VCaP (cell line): ENCODE measurements at regions not wholly inside any gene's neighbourhood (a gene's known extent, or its start where the extent isn't known, plus 50 kb on each side); places are given as distances from the start of the nearest gene placed in this dataset.
A peak's percentile ranks its signal among the peaks of the same experiment; 100 is the strongest.

Source experiments
- H3K27ac ChIP-seq: fragments of 450-650 bp; 2 replicates; pipeline ENCODE4 v1.5.1; 2017
- TF ChIP-seq, protein P1 (sequence below): fragments of 450-650 bp; conservative IDR thresholded peaks from 2 replicates; pipeline ENCODE4 v1.5.1; 2017; ENCODE audit warnings: mild to moderate bottlenecking, moderate library complexity

DNA sequence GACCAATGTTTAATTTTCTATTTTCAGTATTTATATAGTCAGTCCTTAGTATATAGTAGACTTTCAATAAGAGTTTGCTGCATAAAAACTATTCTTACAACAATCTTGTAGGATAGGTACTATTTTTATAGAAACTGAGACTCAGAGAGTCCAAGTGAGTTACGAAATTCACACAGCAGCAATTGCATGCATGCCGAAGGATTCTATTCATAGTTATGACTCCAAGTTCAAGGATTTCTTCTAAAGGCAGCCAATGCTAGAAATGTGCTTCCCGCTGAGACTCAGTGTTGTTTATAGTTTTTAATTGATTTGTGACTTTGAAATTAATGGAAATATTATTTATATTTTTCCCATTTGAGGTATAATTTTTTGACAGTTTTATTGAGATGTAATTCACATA is 62.7 kb upstream of the CSNK1A1L start:
- TF ChIP-seq, protein P1, sequence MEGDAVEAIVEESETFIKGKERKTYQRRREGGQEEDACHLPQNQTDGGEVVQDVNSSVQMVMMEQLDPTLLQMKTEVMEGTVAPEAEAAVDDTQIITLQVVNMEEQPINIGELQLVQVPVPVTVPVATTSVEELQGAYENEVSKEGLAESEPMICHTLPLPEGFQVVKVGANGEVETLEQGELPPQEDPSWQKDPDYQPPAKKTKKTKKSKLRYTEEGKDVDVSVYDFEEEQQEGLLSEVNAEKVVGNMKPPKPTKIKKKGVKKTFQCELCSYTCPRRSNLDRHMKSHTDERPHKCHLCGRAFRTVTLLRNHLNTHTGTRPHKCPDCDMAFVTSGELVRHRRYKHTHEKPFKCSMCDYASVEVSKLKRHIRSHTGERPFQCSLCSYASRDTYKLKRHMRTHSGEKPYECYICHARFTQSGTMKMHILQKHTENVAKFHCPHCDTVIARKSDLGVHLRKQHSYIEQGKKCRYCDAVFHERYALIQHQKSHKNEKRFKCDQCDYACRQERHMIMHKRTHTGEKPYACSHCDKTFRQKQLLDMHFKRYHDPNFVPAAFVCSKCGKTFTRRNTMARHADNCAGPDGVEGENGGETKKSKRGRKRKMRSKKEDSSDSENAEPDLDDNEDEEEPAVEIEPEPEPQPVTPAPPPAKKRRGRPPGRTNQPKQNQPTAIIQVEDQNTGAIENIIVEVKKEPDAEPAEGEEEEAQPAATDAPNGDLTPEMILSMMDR = no peak
- H3K27ac ChIP-seq = no peak overlapping the region

DNA sequence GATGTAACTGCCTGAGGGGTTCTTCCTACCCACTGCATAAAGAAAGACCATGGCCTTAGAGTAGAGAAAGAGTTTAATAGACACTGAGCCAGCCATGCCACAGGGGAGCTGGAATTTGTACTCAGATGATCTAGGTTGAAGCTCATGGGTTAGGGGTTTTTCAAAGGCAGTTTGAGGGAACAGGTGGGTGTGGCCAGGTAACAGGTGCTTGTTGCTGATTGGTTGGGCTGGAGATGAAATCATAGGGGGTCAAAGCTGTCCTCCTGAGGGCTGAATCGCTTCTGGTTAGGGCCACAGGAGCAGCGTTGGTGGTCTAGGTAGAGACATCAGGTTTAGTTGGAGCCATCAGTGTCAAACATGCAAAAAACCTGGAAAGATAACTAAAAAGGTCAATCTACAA is 59.2 kb upstream of the CSNK1A1L start:
- TF ChIP-seq, protein P1 = no peak
- no peak overlapping the region for H3K27ac ChIP-seq

DNA sequence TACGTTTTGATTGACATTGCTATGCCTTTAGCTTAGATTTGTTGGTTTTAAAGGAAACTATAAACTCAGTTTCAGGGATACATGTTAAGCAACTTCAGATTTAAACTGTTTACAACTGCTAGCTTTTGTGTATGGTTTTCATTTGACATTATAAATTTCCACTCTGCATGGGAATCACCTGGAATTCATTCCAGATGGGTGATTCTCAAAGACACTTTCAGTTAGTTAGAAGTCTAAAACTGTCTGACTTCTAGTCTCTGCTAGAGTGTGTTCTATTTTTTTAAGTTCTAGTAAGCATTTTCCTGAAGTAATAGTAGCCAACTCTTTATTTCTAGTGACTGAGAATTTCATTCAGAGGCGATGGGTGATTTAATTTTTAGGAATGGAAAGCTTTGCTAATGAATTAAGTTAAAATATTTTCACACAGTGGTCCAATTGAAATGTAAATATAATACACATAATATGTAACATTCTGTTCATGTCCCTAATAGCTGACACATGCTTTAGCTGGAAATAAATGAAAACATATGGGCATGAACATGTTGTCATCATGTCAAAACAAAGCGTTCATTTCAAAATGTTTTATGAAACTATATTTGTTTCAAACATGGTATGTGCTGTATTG is 58.3 kb upstream of the CSNK1A1L start:
- TF ChIP-seq, protein P1 = no peak
- H3K27ac ChIP-seq = no peak overlapping the region

DNA sequence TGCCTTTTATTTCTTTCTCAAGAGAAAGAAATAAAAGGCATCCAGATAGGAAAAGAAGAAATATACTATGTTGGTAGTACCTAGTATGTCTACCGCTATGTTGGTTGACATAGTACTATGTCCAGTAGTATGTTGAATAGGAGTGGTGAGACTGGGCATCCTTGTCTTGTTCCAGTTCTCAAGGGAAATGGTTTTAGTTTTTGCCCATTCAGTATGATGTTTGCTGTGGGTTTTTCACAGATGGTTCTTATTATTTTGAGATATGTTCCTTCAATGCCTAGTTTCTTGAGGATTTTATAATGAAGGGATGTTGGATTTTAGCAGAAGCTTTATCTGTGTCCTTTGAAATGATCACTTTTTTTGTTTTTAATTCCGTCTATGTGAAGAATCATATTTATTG is 53.0 kb upstream of the CSNK1A1L start:
- TF ChIP-seq, protein P1 = no peak
- no peak overlapping the region for H3K27ac ChIP-seq

DNA sequence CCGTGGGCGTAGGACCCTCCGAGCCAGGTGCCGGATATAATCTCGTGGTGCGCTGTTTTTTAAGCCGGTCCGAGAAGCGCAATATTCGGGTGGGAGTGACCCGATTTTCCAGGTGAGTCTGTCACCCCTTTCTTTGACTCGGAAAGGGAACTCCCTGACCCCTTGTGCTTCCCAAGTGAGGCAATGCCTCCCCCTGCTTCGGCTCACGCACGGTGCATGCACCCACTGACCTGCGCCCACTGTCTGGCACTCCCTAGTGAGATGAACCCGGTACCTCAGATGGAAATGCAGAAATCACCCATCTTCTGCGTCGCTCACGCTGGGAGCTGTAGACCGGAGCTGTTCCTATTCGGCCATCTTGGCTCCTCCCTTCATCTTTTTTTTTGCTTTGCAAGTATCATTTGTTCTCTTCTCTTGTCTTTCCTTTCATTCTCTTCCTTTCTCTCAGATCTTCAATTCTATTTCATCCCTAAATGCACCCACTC is 50.2 kb upstream of the CSNK1A1L start:
- peak overlapping the region; percentile 77 for H3K27ac ChIP-seq
